ENCODE measurements at regions not wholly inside any gene's neighbourhood (a gene's known extent, or its start where the extent isn't known, plus 50 kb on each side); places are given as distances from the start of the nearest gene placed in this dataset.
"Not testable (repeated sequence)": the region's sequence is repeated elsewhere in the genome, so short reads cannot be mapped to it uniquely, and the experiment has no call there.

DNA sequence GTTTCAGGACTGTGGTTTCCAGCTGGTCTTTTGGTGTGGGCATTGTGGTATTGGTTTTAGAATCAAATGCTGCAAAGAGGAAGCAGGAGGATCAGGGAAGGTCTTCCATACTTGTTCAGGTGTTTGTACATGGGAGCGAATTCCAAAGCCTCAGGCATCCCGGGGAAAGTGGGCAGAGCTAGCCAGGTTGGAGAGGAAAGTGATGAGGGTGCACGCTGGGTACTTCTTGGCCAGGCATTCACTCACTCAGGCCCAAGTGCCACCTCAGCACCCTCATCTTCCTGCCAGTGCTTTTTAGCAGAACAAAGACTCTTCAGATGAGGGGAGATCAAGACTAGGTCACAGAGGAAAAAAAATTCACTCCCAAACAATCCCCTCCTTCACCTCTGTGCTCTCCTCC, 241.1 kb upstream of the TBX18 start:
- no peak for DNase-seq

DNA sequence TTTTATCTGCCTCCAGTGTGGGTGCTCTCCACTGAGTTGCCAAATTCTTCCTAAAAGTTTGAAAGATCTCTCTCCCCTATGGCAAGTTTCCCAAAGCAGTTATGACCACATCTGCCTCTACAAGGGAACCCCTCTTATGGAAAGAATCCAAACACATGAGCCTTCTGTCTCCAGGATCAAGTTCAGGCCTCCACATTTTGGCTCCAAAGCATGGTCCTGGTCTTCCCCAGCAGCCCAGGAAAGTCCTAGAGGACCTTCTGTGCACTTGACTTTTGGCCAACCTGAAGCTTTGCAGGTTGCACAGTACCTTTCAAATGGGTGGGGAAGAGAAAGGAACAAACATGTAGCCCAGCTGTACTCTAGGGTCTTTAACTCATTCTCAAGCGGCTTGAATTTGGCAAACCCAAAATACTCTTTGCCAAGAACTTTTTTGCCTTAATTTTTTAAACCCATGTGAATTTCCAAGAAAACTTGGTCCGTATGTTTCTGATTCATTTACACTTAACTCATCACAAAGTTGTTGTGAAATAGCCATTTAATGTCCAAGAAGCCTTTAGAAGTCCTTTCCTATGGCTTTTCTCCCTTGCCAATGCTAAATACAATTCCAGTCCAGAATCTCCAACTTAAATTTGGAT, 240.1 kb upstream of the TBX18 start:
- no peak for DNase-seq

DNA sequence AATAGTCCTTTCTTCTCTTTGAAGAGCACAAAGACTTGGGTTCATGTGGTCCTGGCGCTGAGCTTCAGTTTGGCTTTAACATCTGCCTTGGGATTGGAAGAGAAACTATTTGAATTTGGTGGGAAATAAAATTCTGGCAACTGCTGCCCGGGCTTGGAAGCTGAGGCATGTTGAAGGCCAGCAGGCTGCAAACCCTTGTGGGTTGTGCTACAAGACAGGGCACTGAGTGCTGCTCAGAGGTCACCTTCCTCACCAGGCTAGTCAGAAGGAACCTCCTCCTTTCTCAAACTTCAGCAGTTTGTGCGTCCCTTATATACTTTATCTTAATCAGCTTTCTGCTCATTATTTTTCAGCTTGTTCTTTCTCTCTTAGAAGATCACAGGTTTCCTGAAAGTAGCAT, 238.4 kb upstream of the TBX18 start:
- no peak for DNase-seq

DNA sequence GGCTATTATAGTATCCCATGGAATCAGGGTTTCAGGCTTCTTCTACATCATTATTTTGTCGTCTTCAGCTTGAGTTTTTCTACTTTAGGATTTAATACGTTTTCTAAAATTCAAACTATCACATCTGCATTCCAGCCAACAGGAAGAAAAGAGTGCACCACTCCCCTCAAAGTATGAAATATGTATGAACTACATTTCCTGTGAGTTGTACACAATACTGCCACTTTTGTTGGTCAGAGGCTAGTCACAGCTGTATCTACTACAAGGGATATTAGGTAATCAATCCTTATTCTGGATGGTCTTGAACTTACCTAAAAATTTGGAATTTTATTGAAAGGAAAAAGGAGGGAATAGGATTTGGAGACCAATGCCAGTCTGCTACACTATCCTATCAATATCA, 235.6 kb upstream of the TBX18 start:
- DNase-seq = no peak

DNA sequence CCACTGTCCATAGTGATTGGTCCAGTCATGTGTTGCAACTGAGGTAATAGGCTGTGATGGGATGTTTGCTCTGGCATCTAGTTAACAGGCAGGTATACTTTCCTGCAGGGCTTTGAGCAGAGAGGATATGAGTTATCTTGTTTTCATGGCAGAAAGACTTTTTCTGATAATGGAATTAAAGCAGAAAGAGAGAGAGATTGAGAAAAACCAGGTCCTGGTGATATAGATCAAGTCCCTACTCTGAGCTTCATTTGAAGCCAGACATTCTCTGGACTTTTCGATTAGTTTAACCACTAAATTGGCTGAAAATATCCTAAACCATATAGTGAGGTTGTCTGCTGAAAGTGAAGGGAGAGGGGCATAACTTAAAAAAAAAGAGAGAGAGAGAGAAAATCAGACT, 233.8 kb upstream of the TBX18 start:
- no peak for DNase-seq

DNA sequence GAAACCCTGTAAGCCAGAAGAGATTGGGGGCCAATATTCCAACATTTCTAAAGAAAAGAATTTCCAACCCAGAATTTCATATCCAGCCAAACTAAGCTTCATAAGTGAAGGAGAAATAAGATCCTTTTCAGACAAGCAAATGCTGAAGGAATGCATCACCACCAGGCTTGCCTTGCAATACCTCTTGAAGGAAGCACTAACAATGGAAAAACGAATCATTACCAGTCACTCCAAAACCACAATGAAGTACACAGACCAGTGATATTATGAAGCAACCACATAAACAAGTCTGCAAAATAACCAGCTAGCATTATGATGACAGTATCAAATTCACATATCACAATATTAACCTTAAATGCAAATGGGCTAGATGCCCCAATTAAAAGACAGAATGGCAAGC, 224.4 kb upstream of the TBX18 start:
- not testable (repeated sequence) for DNase-seq

DNA sequence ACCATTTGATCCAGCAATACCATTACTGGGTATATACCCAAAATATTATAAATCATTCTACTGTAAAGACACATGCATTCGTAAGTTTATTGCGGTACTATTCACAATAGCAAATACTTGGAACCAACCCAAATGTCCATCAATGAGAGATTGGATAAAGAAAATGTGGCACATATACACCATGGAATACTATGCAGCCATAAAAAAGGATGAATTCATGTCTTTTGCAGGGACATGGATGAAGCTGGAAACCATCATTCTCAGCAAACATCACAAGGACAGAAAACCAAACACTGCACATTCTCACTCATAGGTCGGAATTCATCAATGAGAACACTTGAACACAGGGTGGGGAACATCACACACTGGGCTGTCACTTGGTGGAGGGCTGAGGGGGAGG, 221.1 kb upstream of the TBX18 start:
- DNase-seq = not testable (repeated sequence)

DNA sequence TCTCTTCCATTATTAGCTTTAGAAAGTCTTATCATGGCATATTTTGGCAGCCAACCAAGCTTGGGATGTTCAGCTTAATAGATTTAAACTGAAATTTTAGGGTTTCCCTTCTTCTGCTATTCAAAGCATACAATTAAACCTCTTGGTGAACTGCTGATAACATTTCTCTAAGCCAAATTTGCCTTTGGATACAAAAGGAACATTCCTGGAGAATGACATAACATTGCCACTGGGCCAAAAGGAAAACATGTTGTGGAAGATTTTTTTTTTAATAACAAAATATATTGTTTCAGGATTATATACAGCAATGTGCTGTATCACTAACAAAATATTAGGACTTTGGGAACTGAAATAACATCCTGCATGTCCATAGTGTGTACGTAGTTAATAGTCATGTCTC, 215.1 kb upstream of the TBX18 start:
- DNase-seq = no peak

DNA sequence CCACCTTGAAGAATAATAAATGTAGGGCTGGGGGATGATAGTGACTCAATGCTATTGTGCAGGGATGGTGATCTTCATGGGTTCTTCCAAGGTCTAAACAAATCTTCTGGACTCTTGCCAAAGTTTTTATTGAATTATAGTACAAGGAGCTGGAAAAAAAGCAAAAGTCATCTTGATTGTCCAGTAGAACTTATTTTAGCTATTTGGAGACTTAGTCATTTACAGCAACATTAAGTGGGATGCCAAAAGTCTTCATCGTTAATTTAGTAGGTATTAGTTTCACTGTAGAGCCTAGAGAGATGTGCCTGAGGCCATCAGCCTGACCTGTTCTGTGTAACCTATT, 212.9 kb upstream of the TBX18 start:
- DNase-seq = no peak

DNA sequence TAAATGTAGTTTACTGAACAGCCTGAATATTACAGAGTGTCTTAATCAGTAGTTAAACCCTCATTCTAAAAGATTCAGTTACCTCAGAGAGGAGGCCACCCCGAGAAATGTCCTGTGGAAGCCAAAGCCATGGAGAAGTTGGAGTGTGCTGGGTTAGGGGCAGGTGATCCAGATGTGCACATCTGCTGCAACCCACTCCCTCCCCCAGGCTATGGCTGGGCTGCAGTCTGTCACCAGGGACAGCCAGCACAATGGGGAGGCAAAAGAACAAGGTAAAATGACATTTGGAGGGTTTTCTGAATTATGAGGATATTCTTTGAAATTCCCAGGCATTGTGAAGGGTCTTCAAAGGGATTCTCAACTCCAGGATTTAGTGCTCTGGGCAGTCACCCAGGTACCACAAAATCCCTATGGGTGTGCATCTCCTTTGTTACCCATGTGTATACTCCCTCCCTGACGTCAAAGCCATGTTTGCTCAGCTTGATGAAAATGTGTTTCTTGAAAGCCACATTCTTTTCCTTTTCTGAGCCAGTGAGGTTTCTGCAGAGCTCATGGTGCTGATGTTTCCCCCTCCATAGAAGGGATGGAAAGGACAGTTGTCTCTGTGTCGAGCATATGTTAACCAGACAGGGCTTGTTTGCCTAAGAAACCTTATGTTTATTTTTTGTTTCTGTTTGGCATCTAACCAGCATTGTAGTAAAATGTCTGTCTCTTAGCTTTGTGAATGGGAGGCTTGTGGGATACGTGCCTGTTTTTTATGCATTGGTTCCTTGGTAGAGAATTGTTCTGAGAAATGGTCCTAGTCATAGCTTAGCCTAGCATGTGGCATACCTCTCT, 212.3 kb upstream of the TBX18 start:
- DNase-seq = no peak

DNA sequence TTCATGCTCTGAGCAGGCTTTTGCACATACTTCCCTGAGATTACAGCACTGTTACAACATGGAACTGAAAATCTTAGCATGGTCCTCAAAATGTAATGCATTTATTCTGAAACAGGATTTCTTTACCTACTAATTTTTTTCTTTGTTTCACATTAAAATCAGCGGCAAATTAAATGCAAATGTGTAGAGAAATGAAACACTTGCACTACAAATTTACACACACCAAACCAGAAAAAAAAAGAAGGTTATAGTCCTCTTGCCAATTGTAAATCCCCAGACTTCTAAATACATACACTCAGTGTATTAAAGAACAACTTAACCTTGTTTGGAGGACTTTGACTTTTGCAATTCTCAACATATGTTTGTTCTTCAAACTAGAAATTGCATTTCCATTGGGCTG, 210.9 kb upstream of the TBX18 start:
- no peak for DNase-seq

DNA sequence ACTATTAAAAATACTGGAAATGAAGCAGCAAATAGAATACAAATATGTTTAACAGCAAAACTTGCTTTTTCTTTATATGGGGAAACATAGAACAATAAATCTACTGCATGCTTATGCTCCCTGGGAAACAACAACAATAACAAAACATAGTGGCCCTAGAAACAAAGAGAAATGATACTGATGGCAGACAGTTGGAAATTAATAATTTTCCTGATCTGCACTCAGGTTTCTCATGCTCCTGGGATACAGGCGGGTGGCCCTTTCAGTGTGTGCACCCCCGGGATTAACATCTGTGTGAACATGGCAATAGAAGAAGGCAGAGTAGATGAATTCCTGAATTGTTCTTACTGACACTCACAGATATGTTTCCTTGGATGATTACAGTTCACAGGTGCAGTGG, 209.2 kb upstream of the TBX18 start:
- no peak for DNase-seq

DNA sequence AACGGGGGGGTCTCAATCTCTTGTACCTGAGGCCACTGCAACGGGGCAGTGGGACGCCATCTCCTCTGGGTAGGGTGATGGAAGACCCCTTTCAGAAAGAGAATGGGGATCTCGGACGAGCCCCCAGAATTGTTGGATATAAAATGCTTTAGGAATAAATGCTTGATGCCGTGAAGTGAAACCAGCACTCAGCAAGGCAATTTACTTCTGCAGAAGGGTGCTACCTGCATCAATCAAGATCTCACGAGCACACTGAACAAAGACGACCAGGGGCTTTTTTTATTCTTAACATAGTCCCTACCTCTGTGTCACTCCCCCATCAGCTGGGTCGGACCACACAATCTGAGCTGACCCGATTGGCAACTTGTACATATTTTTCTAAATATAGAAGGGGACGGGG, 203.6 kb upstream of the TBX18 start:
- no peak for DNase-seq

DNA sequence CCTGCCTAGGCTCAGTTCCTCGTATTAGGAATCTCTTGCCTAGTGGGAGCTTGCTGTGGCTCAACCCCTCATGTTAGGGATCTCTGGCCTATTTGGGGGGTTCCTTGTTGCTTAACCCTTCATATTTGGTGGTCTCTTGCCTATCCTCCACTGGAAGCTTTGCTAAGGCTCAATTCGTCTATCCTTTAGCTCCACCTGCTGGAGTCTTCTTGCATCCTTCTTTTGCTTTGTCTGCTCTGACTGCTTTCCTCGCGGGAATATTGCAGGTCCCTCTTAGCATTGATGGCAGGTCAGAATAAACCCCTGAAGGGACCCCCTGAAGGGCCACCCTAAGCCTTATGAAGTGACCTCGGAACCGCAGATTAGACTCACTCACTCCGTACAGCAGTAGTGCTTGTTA, 203.0 kb upstream of the TBX18 start:
- DNase-seq = no peak

DNA sequence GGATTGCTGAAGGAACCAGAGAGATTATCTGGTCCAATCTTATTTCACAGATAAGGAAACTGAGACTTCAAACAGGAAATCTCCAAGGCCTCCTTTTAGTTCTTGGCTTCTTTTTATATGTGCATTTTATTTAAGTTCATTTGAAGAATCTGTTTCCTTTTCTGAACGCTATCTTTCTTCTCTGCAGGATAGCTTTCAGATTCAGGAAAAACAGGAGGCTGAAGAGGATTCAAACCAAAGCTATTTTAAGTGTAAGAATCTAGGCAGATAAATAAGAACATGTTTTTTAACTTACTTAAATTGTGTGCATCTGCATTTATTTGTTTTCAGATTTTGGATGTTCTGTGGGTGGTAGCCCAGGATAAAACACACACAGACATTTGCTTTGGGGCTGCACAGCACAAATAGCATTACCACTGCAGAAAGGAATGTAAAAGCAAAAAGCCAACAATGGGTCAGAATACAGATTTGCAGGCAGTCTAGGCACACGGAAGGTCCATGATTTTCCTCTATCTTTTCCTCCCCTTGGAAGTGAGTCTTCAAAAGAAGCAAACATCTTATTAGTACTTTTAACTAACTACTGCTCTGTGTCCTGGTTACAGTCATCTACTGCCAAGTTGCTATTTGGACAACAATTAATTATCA, 188.8 kb upstream of the TBX18 start:
- DNase-seq = no peak

DNA sequence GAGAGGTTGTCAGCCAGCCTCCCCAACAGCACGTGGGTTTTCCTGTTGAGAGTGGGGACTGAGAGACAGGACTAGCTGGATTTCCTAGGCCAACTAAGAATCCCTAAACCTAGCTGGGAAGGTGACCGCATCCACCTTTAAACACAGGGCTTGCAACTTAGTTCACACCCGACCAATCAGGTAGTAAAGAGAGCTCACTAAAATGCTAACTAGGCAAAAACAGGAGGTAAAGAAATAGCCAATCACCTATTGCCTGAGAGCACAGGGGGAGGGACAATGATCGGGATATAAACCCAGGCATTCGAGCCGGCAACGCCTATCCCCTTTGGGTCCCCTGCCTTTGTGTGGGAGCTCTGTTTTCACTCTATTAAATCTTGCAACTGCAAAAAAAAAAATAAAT, 180.5 kb upstream of the TBX18 start:
- DNase-seq = not testable (repeated sequence)

DNA sequence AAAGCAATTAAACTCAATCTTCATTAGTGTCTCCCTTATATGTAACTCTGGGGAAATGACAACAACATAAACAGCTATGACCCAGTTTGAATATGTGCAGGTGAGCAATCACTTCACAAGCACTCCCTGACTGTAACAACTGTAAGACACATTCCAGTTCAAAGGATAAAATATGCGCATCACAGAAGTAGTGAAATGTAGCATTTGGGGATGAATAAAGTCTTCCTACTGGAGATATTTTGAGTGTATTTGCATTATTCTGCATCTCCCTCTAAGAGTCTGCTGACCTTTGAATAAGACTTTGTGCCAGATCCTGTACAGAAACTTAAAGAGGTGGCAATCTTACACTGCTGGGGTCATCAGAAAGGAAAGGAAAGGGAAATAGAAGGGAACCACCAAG, 179.5 kb upstream of the TBX18 start:
- no peak for DNase-seq

DNA sequence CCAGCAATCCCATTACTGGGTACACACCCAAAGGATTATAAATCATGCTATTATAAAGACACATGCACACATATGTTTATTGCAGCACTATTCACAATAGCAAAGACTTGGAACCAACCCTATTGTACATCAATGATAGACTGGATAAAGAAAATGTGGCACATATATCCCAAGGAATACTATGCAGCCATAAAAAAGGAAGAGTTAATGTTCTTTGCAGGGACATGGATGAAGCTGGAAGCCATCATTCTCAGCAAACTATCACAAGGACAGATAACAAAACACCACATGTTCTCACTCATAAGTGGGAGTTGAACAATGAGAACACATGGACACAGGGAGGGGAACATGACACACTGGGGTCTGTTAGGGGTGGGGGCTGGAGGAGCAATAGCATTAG, 177.2 kb upstream of the TBX18 start:
- DNase-seq = not testable (repeated sequence)

DNA sequence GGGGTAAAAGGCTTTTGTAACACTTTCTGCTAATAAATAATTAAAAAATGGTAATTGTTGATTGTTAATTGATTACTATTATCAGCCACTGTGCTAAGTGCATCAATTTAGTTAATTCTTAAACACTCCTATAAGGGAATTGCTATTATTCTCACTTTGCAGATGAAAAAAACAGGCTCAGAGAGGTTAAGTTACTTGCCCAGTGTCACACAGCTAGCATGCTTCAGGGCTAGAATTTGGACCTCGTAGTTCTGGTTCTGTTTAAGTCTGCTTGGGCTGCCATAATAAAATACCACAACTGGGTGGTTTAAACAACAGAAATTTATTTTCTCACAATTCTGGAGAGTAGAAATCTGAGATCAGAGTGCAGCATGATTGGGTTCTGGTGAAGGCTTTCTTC, 164.8 kb upstream of the TBX18 start:
- no peak for DNase-seq

DNA sequence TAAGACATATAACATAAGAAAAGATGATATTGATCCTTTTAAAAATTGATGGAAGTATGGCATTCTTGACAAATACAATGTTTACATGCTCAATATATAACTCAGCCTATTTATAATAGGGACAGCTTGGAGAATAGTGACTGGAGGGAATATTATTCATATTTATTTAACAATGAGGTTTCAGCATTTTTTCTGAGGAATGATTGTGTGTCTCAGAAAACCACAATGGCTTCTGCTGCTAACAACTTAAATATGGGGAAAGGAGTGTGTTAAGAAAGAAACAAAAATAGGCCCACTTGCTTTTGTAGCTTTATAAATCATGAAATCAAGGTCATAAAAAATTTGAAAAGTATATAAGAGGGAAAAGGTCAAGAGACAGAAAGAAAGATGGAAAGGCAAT, 163.2 kb upstream of the TBX18 start:
- DNase-seq = no peak

DNA sequence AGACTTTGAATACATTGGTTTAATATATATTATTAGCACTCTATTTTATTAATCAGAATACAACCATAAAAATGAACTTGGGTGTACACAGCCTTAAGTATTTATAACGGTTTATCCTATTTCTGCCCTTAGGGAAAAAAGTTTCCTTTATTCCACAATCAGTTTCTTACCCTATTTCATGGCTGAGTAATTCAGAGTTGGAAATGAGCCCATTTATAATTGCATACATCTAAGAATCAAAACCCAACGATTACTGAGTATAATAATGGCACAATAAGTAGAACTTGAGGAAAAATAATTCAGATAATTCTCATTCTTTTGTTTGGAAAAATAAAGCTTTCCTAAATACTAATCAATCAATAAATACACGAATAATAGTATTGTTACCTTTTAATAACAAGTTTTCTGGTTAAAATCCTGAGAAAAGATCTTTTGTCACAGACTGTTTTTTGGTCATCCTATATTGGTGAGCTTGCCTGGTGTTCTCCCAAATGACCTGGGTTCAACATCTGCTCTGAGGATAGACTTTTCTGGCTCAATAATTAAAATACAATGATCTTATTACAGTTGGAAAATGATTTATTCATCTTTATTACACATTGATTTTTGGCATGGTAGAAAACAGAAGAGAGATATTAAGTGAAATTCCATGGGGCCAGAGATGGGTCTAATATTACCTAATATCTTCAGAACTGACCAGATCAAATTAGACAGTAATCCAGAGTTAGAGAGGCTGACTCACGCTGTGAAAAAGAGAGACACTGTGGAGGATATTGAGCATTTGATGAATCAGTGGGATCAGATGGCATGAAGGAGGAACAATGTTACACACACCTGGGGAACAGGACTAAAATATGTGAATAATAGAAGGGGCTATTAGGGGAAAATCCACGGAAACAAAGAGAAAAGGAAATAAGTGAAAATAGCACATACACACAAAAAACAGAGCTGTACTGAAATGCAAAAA, 162.1 kb upstream of the TBX18 start:
- DNase-seq = no peak

DNA sequence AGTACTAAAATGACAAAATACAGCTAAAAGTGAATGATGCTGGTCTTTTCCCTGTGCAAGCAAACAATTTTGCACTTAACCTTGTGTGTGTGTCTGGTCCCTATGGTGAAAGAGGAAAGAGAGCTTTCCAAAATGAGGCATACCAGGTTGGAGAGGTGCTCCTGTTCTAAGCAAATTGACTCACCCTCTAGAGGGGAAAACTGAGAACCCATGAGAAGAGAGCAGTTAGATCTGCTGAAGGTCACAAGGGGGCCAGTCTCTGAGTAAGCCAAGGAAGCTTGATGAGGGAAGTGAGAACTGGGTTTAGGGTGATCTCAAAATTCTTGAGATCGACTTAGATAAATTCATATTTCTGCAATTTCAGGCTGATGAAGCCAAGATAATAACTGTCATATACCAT, 157.5 kb upstream of the TBX18 start:
- DNase-seq = no peak

DNA sequence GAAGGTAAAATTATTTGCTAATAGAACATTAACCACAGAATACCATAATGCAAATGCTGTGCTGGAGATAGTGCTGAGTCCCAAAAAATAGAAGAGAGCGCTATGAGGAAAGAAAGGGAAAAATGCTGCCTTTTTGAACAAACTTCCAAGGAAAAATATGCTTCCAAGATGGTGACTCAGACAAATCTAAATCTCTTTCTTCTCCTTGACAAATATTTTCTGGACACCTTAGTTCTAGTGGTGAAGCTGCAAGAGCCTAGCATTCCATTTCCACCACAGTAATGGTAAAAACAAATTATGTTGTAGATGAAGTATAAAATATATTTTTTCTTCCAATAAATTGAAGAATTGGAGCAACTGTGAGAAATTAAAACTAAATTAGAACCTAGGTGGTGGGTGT, 155.6 kb upstream of the TBX18 start:
- DNase-seq = no peak

Measured in stimulated activated CD8-positive, alpha-beta memory T cell treated with anti-CD3 and anti-CD28 coated beads, Interleukin-4, amount 100 ng/mL, for 48 hours (primary cell).